H1 (cell line): ENCODE measurements at regions not wholly inside any gene's neighbourhood (a gene's known extent, or its start where the extent isn't known, plus 50 kb on each side); places are given as distances from the start of the nearest gene placed in this dataset.
A peak's percentile ranks its signal among the peaks of the same experiment; 100 is the strongest.

Experiments used
- CTCF ChIA-PET: fragments of 300-600 bp; sonication (Branson Sonifier 250); formaldehyde crosslinking; loops from one replicate; lab custom pipeline; 2021; ENCODE audit not compliant: partially characterized antibody; lab: Charles Lee
- POLR2A ChIA-PET: fragments of 300-600 bp; sonication (Branson Sonifier 250); formaldehyde crosslinking; loops from one replicate; lab custom pipeline; 2021; ENCODE audit warnings: inconsistent platforms; ENCODE audit not compliant: partially characterized antibody; lab: Charles Lee
- DNase-seq, 2 experiments: peaks; one replicate each; pipeline versions ENCODE4 v3.0.0 to v3.0.0-alpha.2; 2010 to 2022; ENCODE audit warnings: low spot score in 2 of 2, low read depth in 1 of 2, mixed read lengths in 1 of 2
- FAIRE-seq: peaks from 2 replicates; lab custom pipeline; 2011; peaks lifted over from hg19 to GRCh38; lab: Jason Lieb, UNC
- H2AFZ ChIP-seq: 2 replicates; pipeline ENCODE4 v1.8.1; 2012; ENCODE audit warnings: low read length, inconsistent platforms
- H2AK5ac ChIP-seq: 2 replicates; pipeline ENCODE4 v1.6.1; 2013; ENCODE audit warnings: low read depth, low read length
- H2BK120ac ChIP-seq: replicated peaks from 2 replicates; pipeline ENCODE3; 2013; ENCODE audit warnings: low read depth, low read length, inconsistent platforms
- H2BK12ac ChIP-seq: 2 replicates; pipeline ENCODE4 v1.6.1; 2013; ENCODE audit warnings: low read depth, low read length
- H2BK15ac ChIP-seq: 2 replicates; pipeline ENCODE4 v1.6.1; 2013; ENCODE audit warnings: low read length
- H2BK20ac ChIP-seq: 2 replicates; pipeline ENCODE4 v1.6.1; 2013; ENCODE audit warnings: low read length
- H2BK5ac ChIP-seq: 2 replicates; pipeline ENCODE4 v1.6.1; 2013; ENCODE audit warnings: low read depth, low read length
- H3K14ac ChIP-seq: 2 replicates; pipeline ENCODE4 v1.6.1; 2013; ENCODE audit warnings: inconsistent platforms; ENCODE audit not compliant: insufficient read length
- H3K18ac ChIP-seq: 2 replicates; pipeline ENCODE4 v1.6.1; 2013; ENCODE audit warnings: low read length; ENCODE audit errors: extremely low read depth
- H3K23ac ChIP-seq: 2 replicates; pipeline ENCODE4 v1.6.1; 2013; ENCODE audit warnings: inconsistent platforms; ENCODE audit not compliant: insufficient read length
- H3K23me2 ChIP-seq: 2 replicates; pipeline ENCODE4 v1.6.1; 2013; ENCODE audit warnings: low read depth, low read length
- H3K27ac ChIP-seq: 2 replicates; pipeline ENCODE4 v1.6.1; 2011; ENCODE audit warnings: low read depth, low read length, inconsistent platforms
- H3K27me3 ChIP-seq, 4 experiments: replicated peaks in 1 of 4; 1 replicate in 1 of 4; 2 replicates in 3 of 4; pipeline versions ENCODE4 v1.6.1 to v1.8.1; 2011 to 2013; ENCODE audit warnings: low read length in 3 of 4, mild to moderate bottlenecking in 3 of 4, inconsistent platforms in 2 of 4, mixed read lengths in 2 of 4, moderate library complexity in 1 of 4; ENCODE audit not compliant: control insufficient read depth in 3 of 4, insufficient read depth in 3 of 4; ENCODE audit errors: extremely low read depth in 1 of 4
- H3K36me3 ChIP-seq, 4 experiments: 2 replicates each; pipeline versions ENCODE4 v1.6.1 to v1.8.1; 2011 to 2013; ENCODE audit warnings: mild to moderate bottlenecking in 4 of 4, low read length in 3 of 4, moderate library complexity in 2 of 4, control low read depth in 1 of 4, inconsistent platforms in 1 of 4; ENCODE audit not compliant: insufficient read depth in 4 of 4, control insufficient read depth in 2 of 4
- H3K4ac ChIP-seq: replicated peaks from 2 replicates; pipeline ENCODE3; 2013; ENCODE audit warnings: low read length, low read depth, mixed read lengths, inconsistent platforms; ENCODE audit not compliant: insufficient read length
- H3K4me1 ChIP-seq, 4 experiments: replicated peaks in 1 of 4; 1 replicate in 1 of 4; 2 replicates in 3 of 4; pipeline versions ENCODE4 v1.6.1 to v1.8.1; 2011 to 2013; ENCODE audit warnings: low read length in 3 of 4, inconsistent platforms in 2 of 4, mixed read lengths in 1 of 4; ENCODE audit not compliant: insufficient read depth in 4 of 4, control insufficient read depth in 3 of 4
- H3K4me2 ChIP-seq, 2 experiments: 2 replicates each; pipeline versions ENCODE4 v1.6.1 to v1.8.1; 2011 to 2013; ENCODE audit warnings: low read depth in 2 of 2, low read length in 2 of 2, control low read depth in 1 of 2, inconsistent platforms in 1 of 2, mild to moderate bottlenecking in 1 of 2; ENCODE audit not compliant: insufficient read depth in 1 of 2
- H3K4me3 ChIP-seq, 4 experiments: fragments of 200-600, 300-600 bp in 1 of 4; sonication (generic), shearing (Covaris generic), sonication (Bioruptor Twin) in 1 of 4; 2 replicates each; pipeline versions ENCODE4 v1.5.1 to v1.8.1; 2011 to 2016; ENCODE audit warnings: low read length in 4 of 4, low read depth in 3 of 4, control low read depth in 2 of 4, inconsistent platforms in 2 of 4, mild to moderate bottlenecking in 2 of 4, mixed read lengths in 1 of 4, moderate library complexity in 1 of 4; ENCODE audit not compliant: insufficient read depth in 2 of 4; ENCODE audit errors: extremely low read depth in 1 of 4
- H3K56ac ChIP-seq: replicated peaks from 2 replicates; pipeline ENCODE3; 2013; ENCODE audit warnings: low read depth, mild to moderate bottlenecking, mixed read lengths, low read length, inconsistent platforms; ENCODE audit not compliant: insufficient read length
- H3K79me1 ChIP-seq: 2 replicates; pipeline ENCODE4 v1.6.1; 2013; ENCODE audit warnings: low read depth, low read length, control low read depth
- H3K79me2 ChIP-seq, 2 experiments: 2 replicates each; pipeline versions ENCODE4 v1.6.1 to v1.8.1; 2012 to 2013; ENCODE audit warnings: low read length in 2 of 2, mild to moderate bottlenecking in 2 of 2, inconsistent platforms in 1 of 2; ENCODE audit not compliant: insufficient read depth in 2 of 2, control insufficient read depth in 1 of 2
- H3K9ac ChIP-seq, 4 experiments: replicated peaks in 1 of 4; 1 replicate in 1 of 4; 2 replicates in 3 of 4; pipeline versions ENCODE4 v1.6.1 to v1.8.1; 2011 to 2013; ENCODE audit warnings: low read depth in 3 of 4, low read length in 3 of 4, control low read depth in 2 of 4, mild to moderate bottlenecking in 2 of 4, moderate library complexity in 2 of 4, inconsistent platforms in 1 of 4; ENCODE audit errors: extremely low read depth in 1 of 4
- H3K9me3 ChIP-seq, 2 experiments: 2 replicates each; pipeline versions ENCODE4 v1.6.1 to v1.8.1; 2012 to 2013; ENCODE audit warnings: mild to moderate bottlenecking in 2 of 2, moderate library complexity in 2 of 2, control low read depth in 1 of 2, inconsistent platforms in 1 of 2, low read depth in 1 of 2, low read length in 1 of 2, mixed read lengths in 1 of 2; ENCODE audit not compliant: insufficient read depth in 2 of 2
- H4K20me1 ChIP-seq, 2 experiments: replicated peaks in 1 of 2; 2 replicates each; pipeline versions ENCODE3 to v1.8.1; 2011 to 2013; ENCODE audit warnings: inconsistent platforms in 2 of 2, low read length in 2 of 2, mild to moderate bottlenecking in 1 of 2; ENCODE audit not compliant: insufficient read depth in 2 of 2, control insufficient read depth in 1 of 2
- H4K5ac ChIP-seq: 2 replicates; pipeline ENCODE4 v1.6.1; 2013; ENCODE audit warnings: low read length, low read depth, mixed read lengths, inconsistent platforms; ENCODE audit not compliant: insufficient read length
- H4K8ac ChIP-seq: 2 replicates; pipeline ENCODE4 v1.8.0; 2013; ENCODE audit warnings: mild to moderate bottlenecking, moderate library complexity, low read length, inconsistent platforms; ENCODE audit not compliant: insufficient read depth; ENCODE audit errors: extremely low read depth
- H4K91ac ChIP-seq: replicated peaks from 2 replicates; pipeline ENCODE3; 2013; ENCODE audit warnings: low read length, mixed read lengths, inconsistent platforms; ENCODE audit not compliant: insufficient read length
- BCL11A ChIP-seq, 2 experiments: IDR thresholded peaks; one replicate each; pipeline ENCODE4 v1.6.1; 2011; ENCODE audit warnings: low read depth in 2 of 2, low read length in 2 of 2, mild to moderate bottlenecking in 2 of 2
- CHD1 ChIP-seq: IDR thresholded peaks from 2 replicates; pipeline ENCODE4 v1.6.1; 2012; ENCODE audit warnings: low read depth, low read length, improper control_type of control experiment
- CREB1 ChIP-seq: IDR thresholded peaks from 2 replicates; pipeline ENCODE4 v1.6.1; 2012; ENCODE audit warnings: inconsistent platforms
- MAX ChIP-seq: IDR thresholded peaks from 2 replicates; pipeline ENCODE4 v1.6.1; 2012; ENCODE audit warnings: inconsistent platforms
- NANOG ChIP-seq: IDR thresholded peaks from 2 replicates; pipeline ENCODE4 v1.6.1; 2011; ENCODE audit warnings: low read length, low read depth, mild to moderate bottlenecking, inconsistent platforms; ENCODE audit not compliant: insufficient read depth, poor library complexity, severe bottlenecking
- RNF2 ChIP-seq: fragments of 200-900, 300-1000 bp; sonication (generic); IDR thresholded peaks from 2 replicates; pipeline ENCODE4 v1.7.1; 2016; ENCODE audit warnings: borderline replicate concordance, low read depth, mild to moderate bottlenecking, antibody characterized with exemption, low read length; ENCODE audit not compliant: poor library complexity, severe bottlenecking; ENCODE audit errors: missing control alignments
- SIN3A ChIP-seq, 2 experiments: IDR thresholded peaks in 1 of 2; conservative IDR thresholded peaks in 1 of 2; 2 replicates each; pipeline ENCODE4 v1.6.1; 2011 to 2012; ENCODE audit warnings: low read length in 2 of 2, improper control_type of control experiment in 1 of 2, low read depth in 1 of 2, mild to moderate bottlenecking in 1 of 2
- TAF7 ChIP-seq: optimal IDR thresholded peaks from 2 replicates; pipeline ENCODE3; 2011; ENCODE audit warnings: low read depth, mild to moderate bottlenecking, inconsistent platforms, low read length, moderate library complexity, borderline replicate concordance
- TEAD4 ChIP-seq: IDR thresholded peaks from 2 replicates; pipeline ENCODE4 v1.6.1; 2012; ENCODE audit warnings: low read depth, low read length, inconsistent platforms, mixed read lengths
- YY1 ChIP-seq: IDR thresholded peaks from 2 replicates; pipeline ENCODE4 v1.6.1; 2011; ENCODE audit warnings: low read depth, mild to moderate bottlenecking, low read length
- WGBS, 2 experiments: shearing (Covaris generic) in 1 of 2; methylation state at CpG; one replicate each; pipeline versions ENCODE4 v1.1.6 to v1.1.7; 2013 to 2015; ENCODE audit warnings: low lambda C conversion rate in 2 of 2, mixed read lengths in 2 of 2, inconsistent platforms in 1 of 2, low coverage in 1 of 2, missing lambda C conversion rate in 1 of 2; ENCODE audit not compliant: insufficient replicate concordance in 2 of 2, insufficient coverage in 1 of 2, insufficient read length in 1 of 2; ENCODE audit errors: extremely low coverage in 1 of 2, missing lambda C conversion rate in 1 of 2; 5-methylcytosine and 5-hydroxymethylcytosine counted together

- no peak overlapping the region for H2BK20ac ChIP-seq
- no peak overlapping the region for H3K9ac ChIP-seq
- H2BK12ac ChIP-seq, result no peak overlapping the region
- no peaks in the 10 kb centered on the region for H3K9me3 ChIP-seq
- no peak overlapping the region for H3K4me2 ChIP-seq
- H4K5ac ChIP-seq, result no peak overlapping the region
- no peaks in the 10 kb centered on the region for H4K20me1 ChIP-seq
- no peaks in the 10 kb centered on the region for H3K36me3 ChIP-seq
- no peak overlapping the region for H4K91ac ChIP-seq
- 0 out of 2 replicates have a peak overlapping the region, but pooled peaks have one; percentile 4 for H2AFZ ChIP-seq
- H4K8ac ChIP-seq, result no peak overlapping the region
- no peak overlapping the region for H2BK15ac ChIP-seq
- no peak overlapping the region for H3K4me3 ChIP-seq
- H3K23ac ChIP-seq, result no peak overlapping the region
- H2BK5ac ChIP-seq, result no peak overlapping the region
- H3K56ac ChIP-seq, result no peak overlapping the region
- H3K27me3 ChIP-seq, result peaks cover 0 to 2% (median 0%) of the 10 kb centered on the region in 4 experiments; a peak in 1 of 7 replicates
- H3K4me1 ChIP-seq, result peaks cover 0 to 7% (median 5%) of the 10 kb centered on the region in 4 experiments; a peak in 3 of 7 replicates
- H2BK120ac ChIP-seq, result no peak overlapping the region
- H3K27ac ChIP-seq, result no peak overlapping the region
- FAIRE-seq, result no peak
- H2AK5ac ChIP-seq, result no peak overlapping the region
- no peaks in the 10 kb centered on the region for H3K23me2 ChIP-seq
- no peak overlapping the region for H3K14ac ChIP-seq
- WGBS, 2 experiments, result 76% methylated on average over 7 of the region's 7 CpGs; no CpG with 5 or more reads in 1 of the 2 experiments
- DNase-seq, result no peak
- ChIA-PET POLR2A (interaction anchor here (1.3 kb wide), 1 partner anchor 9 kb away, joined by 3 read pairs; no protein-coding TSS in a partner anchor), CTCF (no interaction called here)
- H3K18ac ChIP-seq, result no peak overlapping the region
- H3K79me2 ChIP-seq, result no peaks in the 10 kb centered on the region
- no peak overlapping the region for H3K4ac ChIP-seq
- H3K79me1 ChIP-seq, result no peaks in the 10 kb centered on the region
- TF ChIP-seq RNF2 (no peak), BCL11A (IDR thresholded peaks at IDR 0.05; ENCODE audit: low read depth in 2 of 2, low read length in 2 of 2) (no peak), TEAD4 (no peak), SIN3A (conservative IDR thresholded peaks at IDR 0.05 in 1 of 2, IDR thresholded peaks at IDR 0.05 in 1 of 2; ENCODE audit: low read depth in 1 of 2, low read length in 2 of 2) (no peak), NANOG (no peak), YY1 (no peak), CHD1 (no peak), CREB1 (no peak), MAX (no peak), TAF7 (no peak)
Observed at GRCh38 chr3:64796607-64797399, 109.0 kb upstream of the ADAMTS9 start.
